K562 (cell line): ENCODE measurements at regions not wholly inside any gene's neighbourhood (a gene's known extent, or its start where the extent isn't known, plus 50 kb on each side); places are given as distances from the start of the nearest gene placed in this dataset.

ENCODE experiments used
- CBX8 ChIP-seq: fragments of 200-600 bp; sonication (generic); IDR thresholded peaks from 2 replicates; pipeline ENCODE4 v1.6.1; 2012; ENCODE audit warnings: borderline replicate concordance, mixed run types, low read depth, mild to moderate bottlenecking, moderate library complexity, mixed read lengths, low read length, control low read depth, inconsistent platforms; ENCODE audit not compliant: poor library complexity, severe bottlenecking; ENCODE audit errors: extremely low read depth
- FOXA1 ChIP-seq: fragments of 450-650 bp; IDR thresholded peaks from 2 replicates; pipeline ENCODE4 v1.6.1; 2016; ENCODE audit warnings: mild to moderate bottlenecking, borderline replicate concordance
- FOXJ3 ChIP-seq: sonication (generic); formaldehyde crosslinking; IDR thresholded peaks from 2 replicates; pipeline ENCODE4 v1.4.0; 2020; ENCODE audit warnings: mild to moderate bottlenecking, missing genetic modification reagents
- MXI1 ChIP-seq: IDR thresholded peaks from 2 replicates; pipeline ENCODE4 v1.6.1; 2011; ENCODE audit warnings: low read depth, mild to moderate bottlenecking, improper control_type of control experiment, low read length
- POLR2AphosphoS5 ChIP-seq: IDR thresholded peaks from 2 replicates; pipeline ENCODE4 v1.6.1; 2011; ENCODE audit warnings: mild to moderate bottlenecking, low read depth, low read length, moderate library complexity; ENCODE audit not compliant: control insufficient read depth, insufficient read depth
- SIN3A ChIP-seq, 2 experiments: fragments of 150-350 bp in 1 of 2; IDR thresholded peaks; 2 replicates each; pipeline ENCODE4 v1.6.1; 2011 to 2016; ENCODE audit warnings: borderline replicate concordance in 2 of 2, low read depth in 2 of 2, low read length in 2 of 2, mild to moderate bottlenecking in 2 of 2, moderate library complexity in 2 of 2; ENCODE audit not compliant: control insufficient read depth in 1 of 2
- SMARCC2 ChIP-seq: fragments of 450-650 bp; IDR thresholded peaks from 2 replicates; pipeline ENCODE4 v1.6.1; 2017; ENCODE audit warnings: antibody characterized with exemption, moderate library complexity, mild to moderate bottlenecking, low read depth
- ZNF324 ChIP-seq: fragments of 250-450 bp; sonication (Bioruptor Pico); IDR thresholded peaks from 2 replicates; pipeline ENCODE4 v1.4.0; 2020; ENCODE audit warnings: mild to moderate bottlenecking
- TF ChIP-seq, protein P1 (sequence below), 3 experiments: IDR thresholded peaks in 2 of 3; conservative IDR thresholded peaks in 1 of 3; 2 replicates each; pipeline ENCODE4 v1.5.1; 2011 to 2012; ENCODE audit warnings: low read length in 3 of 3, mild to moderate bottlenecking in 3 of 3, control low read depth in 2 of 3, improper control_type of control experiment in 1 of 3, inconsistent platforms in 1 of 3, low read depth in 1 of 3, mixed read lengths in 1 of 3, moderate library complexity in 1 of 3; ENCODE audit not compliant: insufficient read depth in 2 of 3
- TF ChIP-seq, protein P2 (sequence below): fragments of 450-650 bp; formaldehyde crosslinking; IDR thresholded peaks from 2 replicates; pipeline ENCODE4 v1.4.0; 2020; ENCODE audit warnings: mild to moderate bottlenecking
- TF ChIP-seq, protein P3 (sequence below): sonication (generic); formaldehyde crosslinking; IDR thresholded peaks from 2 replicates; pipeline ENCODE4 v1.8.0; 2022; ENCODE audit warnings: mild to moderate bottlenecking, missing genetic modification reagents, borderline replicate concordance

DNA sequence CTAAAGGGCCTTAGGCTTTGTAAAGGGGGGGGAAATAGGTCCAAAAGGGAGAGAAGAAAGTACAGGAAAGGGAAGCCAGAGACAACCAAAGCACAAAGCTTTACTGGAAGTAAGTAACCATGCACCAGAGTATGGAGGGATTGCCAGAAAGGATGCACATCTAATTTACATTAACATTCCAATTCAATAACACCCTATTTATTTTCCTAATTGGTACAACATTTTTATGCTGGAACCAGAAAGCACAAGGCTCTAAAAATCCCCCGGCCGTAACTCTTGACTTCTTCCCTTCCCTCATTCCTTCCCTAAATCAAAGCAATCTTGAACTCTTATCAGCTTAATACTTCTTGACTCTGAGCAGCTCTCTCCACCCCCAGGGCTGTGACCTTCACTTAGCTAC lies 400.0 kb upstream of the CELF2 start:
- TF ChIP-seq FOXJ3 (CRISPR knock-in tag) (no peak), ZNF324 (CRISPR knock-in tag) (no peak), MXI1 (no peak), SIN3A (IDR thresholded peaks at IDR 0.05; ENCODE audit: borderline replicate concordance in 2 of 2, control insufficient read depth in 1 of 2, low read depth in 2 of 2, low read length in 2 of 2) (no peak), POLR2AphosphoS5 (no peak), FOXA1 (no peak), CBX8 (no peak), SMARCC2 (no peak)
- TF ChIP-seq, protein P1, sequence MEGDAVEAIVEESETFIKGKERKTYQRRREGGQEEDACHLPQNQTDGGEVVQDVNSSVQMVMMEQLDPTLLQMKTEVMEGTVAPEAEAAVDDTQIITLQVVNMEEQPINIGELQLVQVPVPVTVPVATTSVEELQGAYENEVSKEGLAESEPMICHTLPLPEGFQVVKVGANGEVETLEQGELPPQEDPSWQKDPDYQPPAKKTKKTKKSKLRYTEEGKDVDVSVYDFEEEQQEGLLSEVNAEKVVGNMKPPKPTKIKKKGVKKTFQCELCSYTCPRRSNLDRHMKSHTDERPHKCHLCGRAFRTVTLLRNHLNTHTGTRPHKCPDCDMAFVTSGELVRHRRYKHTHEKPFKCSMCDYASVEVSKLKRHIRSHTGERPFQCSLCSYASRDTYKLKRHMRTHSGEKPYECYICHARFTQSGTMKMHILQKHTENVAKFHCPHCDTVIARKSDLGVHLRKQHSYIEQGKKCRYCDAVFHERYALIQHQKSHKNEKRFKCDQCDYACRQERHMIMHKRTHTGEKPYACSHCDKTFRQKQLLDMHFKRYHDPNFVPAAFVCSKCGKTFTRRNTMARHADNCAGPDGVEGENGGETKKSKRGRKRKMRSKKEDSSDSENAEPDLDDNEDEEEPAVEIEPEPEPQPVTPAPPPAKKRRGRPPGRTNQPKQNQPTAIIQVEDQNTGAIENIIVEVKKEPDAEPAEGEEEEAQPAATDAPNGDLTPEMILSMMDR (IDR thresholded peaks at IDR 0.05 in 2 of 3, conservative IDR thresholded peaks at IDR 0.05 in 1 of 3; ENCODE audit: insufficient read depth in 2 of 3, low read depth in 1 of 3, low read length in 3 of 3): no peak
- TF ChIP-seq, protein P2, sequence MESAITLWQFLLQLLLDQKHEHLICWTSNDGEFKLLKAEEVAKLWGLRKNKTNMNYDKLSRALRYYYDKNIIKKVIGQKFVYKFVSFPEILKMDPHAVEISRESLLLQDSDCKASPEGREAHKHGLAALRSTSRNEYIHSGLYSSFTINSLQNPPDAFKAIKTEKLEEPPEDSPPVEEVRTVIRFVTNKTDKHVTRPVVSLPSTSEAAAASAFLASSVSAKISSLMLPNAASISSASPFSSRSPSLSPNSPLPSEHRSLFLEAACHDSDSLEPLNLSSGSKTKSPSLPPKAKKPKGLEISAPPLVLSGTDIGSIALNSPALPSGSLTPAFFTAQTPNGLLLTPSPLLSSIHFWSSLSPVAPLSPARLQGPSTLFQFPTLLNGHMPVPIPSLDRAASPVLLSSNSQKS (CRISPR knock-in tag): no peak
- TF ChIP-seq, protein P3, sequence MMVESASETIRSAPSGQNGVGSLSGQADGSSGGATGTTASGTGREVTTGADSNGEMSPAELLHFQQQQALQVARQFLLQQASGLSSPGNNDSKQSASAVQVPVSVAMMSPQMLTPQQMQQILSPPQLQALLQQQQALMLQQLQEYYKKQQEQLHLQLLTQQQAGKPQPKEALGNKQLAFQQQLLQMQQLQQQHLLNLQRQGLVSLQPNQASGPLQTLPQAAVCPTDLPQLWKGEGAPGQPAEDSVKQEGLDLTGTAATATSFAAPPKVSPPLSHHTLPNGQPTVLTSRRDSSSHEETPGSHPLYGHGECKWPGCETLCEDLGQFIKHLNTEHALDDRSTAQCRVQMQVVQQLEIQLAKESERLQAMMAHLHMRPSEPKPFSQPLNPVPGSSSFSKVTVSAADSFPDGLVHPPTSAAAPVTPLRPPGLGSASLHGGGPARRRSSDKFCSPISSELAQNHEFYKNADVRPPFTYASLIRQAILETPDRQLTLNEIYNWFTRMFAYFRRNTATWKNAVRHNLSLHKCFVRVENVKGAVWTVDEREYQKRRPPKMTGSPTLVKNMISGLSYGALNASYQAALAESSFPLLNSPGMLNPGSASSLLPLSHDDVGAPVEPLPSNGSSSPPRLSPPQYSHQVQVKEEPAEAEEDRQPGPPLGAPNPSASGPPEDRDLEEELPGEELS (CRISPR knock-in tag): no peak
